ENCODE measurements at regions not wholly inside any gene's neighbourhood (a gene's known extent, or its start where the extent isn't known, plus 50 kb on each side); places are given as distances from the start of the nearest gene placed in this dataset.

DNA sequence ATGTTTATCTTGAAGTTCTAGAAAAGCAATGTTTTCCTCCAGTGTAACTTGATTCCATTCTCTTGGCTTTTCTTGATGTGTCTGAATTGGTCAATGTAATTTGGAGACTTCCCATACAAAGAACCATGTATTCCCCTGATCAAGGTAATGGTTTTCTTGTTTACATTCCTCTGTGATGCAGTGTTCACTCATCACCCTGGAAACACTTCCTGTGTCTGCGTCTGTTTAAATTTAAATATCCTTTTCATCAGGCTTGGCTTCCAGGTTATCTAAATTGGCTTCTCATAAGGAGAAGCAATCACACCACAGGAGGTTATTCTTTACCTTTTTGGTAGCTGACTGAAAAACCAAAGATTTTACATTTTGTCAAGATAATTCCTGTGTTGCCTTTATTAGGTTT, 237.3 kb upstream of the WSCD1 start:
- Histone ChIP-seq H3K36me3 (no peaks in the 10 kb centered on the region), H3K4me1 (no peaks in the 10 kb centered on the region), H3K27me3 (no peaks in the 10 kb centered on the region), H3K4me3 (ENCODE audit: low read depth, low read length) (no peak overlapping the region), H3K9me3 (no peaks in the 10 kb centered on the region)
- no peak for DNase-seq
- TF ChIP-seq, protein P1, sequence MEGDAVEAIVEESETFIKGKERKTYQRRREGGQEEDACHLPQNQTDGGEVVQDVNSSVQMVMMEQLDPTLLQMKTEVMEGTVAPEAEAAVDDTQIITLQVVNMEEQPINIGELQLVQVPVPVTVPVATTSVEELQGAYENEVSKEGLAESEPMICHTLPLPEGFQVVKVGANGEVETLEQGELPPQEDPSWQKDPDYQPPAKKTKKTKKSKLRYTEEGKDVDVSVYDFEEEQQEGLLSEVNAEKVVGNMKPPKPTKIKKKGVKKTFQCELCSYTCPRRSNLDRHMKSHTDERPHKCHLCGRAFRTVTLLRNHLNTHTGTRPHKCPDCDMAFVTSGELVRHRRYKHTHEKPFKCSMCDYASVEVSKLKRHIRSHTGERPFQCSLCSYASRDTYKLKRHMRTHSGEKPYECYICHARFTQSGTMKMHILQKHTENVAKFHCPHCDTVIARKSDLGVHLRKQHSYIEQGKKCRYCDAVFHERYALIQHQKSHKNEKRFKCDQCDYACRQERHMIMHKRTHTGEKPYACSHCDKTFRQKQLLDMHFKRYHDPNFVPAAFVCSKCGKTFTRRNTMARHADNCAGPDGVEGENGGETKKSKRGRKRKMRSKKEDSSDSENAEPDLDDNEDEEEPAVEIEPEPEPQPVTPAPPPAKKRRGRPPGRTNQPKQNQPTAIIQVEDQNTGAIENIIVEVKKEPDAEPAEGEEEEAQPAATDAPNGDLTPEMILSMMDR (IDR thresholded peaks at IDR 0.05; ENCODE audit: low read depth, low read length) = no peak

GRCh38 chr17:5837055-5837491, 233.1 kb upstream of the WSCD1 start:
- DNase-seq = no peak
- TF ChIP-seq, protein P1 (IDR thresholded peaks at IDR 0.05; ENCODE audit: low read depth, low read length) = no peak

DNA sequence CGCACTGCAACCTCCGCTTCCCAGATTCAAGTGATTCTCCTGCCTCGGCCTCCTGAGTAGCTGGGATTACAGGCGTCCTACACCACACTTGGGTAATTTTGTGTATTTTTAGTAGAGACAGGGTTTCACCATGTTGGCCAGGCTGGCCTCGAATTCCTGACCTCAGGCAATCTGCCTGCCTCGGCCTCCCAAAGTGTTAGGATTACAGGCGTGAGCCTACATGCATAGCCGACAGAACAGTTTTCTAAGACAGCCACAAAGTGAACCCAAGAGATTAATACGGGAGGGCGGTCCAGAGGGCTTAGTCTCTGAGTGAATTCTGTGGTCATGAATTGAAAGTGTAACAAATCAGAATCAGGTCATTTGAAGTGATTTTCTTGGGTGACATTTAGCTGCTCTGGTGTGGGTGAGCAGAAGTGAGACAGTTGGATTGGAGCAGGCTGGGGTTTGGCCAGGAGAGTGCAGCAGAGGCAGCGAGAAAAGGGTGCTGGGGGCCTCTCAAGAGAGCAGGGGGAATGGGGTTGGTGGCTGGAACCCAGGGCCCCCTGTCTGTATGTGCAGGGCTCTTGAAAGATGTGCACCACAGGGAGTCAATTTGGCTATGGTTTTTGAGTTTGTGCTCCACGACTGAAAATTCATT, 231.4 kb upstream of the WSCD1 start:
- DNase-seq = no peak
- Histone ChIP-seq H3K36me3 (no peaks in the 10 kb centered on the region), H3K4me1 (no peaks in the 10 kb centered on the region), H3K4me3 (ENCODE audit: low read depth, low read length) (no peak overlapping the region), H3K27me3 (no peaks in the 10 kb centered on the region), H3K9me3 (no peaks in the 10 kb centered on the region)
- TF ChIP-seq, protein P1 (IDR thresholded peaks at IDR 0.05; ENCODE audit: low read depth, low read length) = no peak

More at GRCh38 chr17:5837055-5837491, 233.1 kb upstream of the WSCD1 start:
- H3K9me3 ChIP-seq = no peaks in the 10 kb centered on the region
- H3K4me1 ChIP-seq = no peaks in the 10 kb centered on the region
- no peaks in the 10 kb centered on the region for H3K36me3 ChIP-seq
- no peaks in the 10 kb centered on the region for H3K27me3 ChIP-seq
- H3K4me3 ChIP-seq (ENCODE audit: low read depth, low read length) = no peak overlapping the region

- Histone ChIP-seq H3K36me3 (no peaks in the 10 kb centered on the region), H3K4me1 (no peaks in the 10 kb centered on the region), H3K9me3 (no peaks in the 10 kb centered on the region), H3K4me3 (ENCODE audit: low read depth, low read length) (no peak overlapping the region), H3K27me3 (no peaks in the 10 kb centered on the region)
- TF ChIP-seq, protein P1 (IDR thresholded peaks at IDR 0.05; ENCODE audit: low read depth, low read length) = no peak
- DNase-seq = no peak
Measured at GRCh38 chr17:5840811-5841446, 229.2 kb upstream of the WSCD1 start.

- TF ChIP-seq, protein P1 (IDR thresholded peaks at IDR 0.05; ENCODE audit: low read depth, low read length) = no peak
- H3K36me3 ChIP-seq = no peaks in the 10 kb centered on the region
- H3K4me3 ChIP-seq (ENCODE audit: low read depth, low read length) = no peak overlapping the region
- H3K9me3 ChIP-seq = no peaks in the 10 kb centered on the region
- H3K27me3 ChIP-seq = no peaks in the 10 kb centered on the region
- DNase-seq = no peak
- H3K4me1 ChIP-seq = no peaks in the 10 kb centered on the region
Measured at GRCh38 chr17:5841862-5842261, 228.3 kb upstream of the WSCD1 start.

GRCh38 chr17:5843366-5844026, 226.7 kb upstream of the WSCD1 start:
- no peak overlapping the region for H3K4me3 ChIP-seq (ENCODE audit: low read depth, low read length)
- no peaks in the 10 kb centered on the region for H3K9me3 ChIP-seq
- no peaks in the 10 kb centered on the region for H3K36me3 ChIP-seq
- DNase-seq = no peak
- TF ChIP-seq, protein P1 (IDR thresholded peaks at IDR 0.05; ENCODE audit: low read depth, low read length) = no peak
- no peaks in the 10 kb centered on the region for H3K4me1 ChIP-seq
- H3K27me3 ChIP-seq = no peaks in the 10 kb centered on the region
